ENCODE measurements at regions not wholly inside any gene's neighbourhood (a gene's known extent, or its start where the extent isn't known, plus 50 kb on each side); places are given as distances from the start of the nearest gene placed in this dataset.

DNA sequence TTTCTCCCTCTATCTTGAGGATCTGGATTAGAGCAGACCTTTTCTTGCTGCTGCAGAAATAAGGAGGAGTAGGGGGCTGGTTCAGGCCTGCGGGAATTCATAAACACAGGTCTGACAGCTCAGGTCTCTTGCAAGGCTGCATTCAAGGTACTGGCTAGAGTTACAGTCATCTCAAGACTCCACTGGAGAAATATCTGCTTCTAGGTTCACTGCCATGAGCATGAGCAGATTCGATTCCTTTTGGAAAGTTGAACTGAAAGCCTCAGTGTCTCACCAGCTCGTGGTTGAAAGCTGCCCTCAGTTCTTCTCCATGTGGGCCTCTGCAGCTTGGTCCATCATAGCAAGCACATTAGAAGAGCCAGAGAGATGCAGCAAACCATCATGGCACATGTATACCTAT is 124.4 kb upstream of the SETBP1 start:
- H3K4me2 ChIP-seq (ENCODE audit: low read depth, low read length, poor library complexity, severe bottlenecking): no peak overlapping the region
- no peak for TF ChIP-seq EZH2phosphoT487 (conservative IDR thresholded peaks at IDR 0.05; ENCODE audit: low read length)
- TF ChIP-seq, protein P1, sequence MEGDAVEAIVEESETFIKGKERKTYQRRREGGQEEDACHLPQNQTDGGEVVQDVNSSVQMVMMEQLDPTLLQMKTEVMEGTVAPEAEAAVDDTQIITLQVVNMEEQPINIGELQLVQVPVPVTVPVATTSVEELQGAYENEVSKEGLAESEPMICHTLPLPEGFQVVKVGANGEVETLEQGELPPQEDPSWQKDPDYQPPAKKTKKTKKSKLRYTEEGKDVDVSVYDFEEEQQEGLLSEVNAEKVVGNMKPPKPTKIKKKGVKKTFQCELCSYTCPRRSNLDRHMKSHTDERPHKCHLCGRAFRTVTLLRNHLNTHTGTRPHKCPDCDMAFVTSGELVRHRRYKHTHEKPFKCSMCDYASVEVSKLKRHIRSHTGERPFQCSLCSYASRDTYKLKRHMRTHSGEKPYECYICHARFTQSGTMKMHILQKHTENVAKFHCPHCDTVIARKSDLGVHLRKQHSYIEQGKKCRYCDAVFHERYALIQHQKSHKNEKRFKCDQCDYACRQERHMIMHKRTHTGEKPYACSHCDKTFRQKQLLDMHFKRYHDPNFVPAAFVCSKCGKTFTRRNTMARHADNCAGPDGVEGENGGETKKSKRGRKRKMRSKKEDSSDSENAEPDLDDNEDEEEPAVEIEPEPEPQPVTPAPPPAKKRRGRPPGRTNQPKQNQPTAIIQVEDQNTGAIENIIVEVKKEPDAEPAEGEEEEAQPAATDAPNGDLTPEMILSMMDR (IDR thresholded peaks at IDR 0.05; ENCODE audit: insufficient read depth, low read length, poor library complexity, severe bottlenecking): no peak
- no peaks in the 10 kb centered on the region for H3K27me3 ChIP-seq (ENCODE audit: low read length)
- no peak overlapping the region for H3K27ac ChIP-seq (ENCODE audit: low read depth, low read length)
- H3K9me3 ChIP-seq (ENCODE audit: insufficient read depth, low read length): no peaks in the 10 kb centered on the region
- no peaks in the 10 kb centered on the region for H4K20me1 ChIP-seq (ENCODE audit: low read depth, low read length)
- no peaks in the 10 kb centered on the region for H3K9me2 ChIP-seq (replicated peaks; ENCODE audit: insufficient read depth, low read length)
- H3K4me3 ChIP-seq (ENCODE audit: insufficient read depth, low read length, poor library complexity, severe bottlenecking): no peak overlapping the region
- H3F3A ChIP-seq (ENCODE audit: insufficient read depth): no peaks in the 10 kb centered on the region
- no peaks in the 10 kb centered on the region for H3K36me3 ChIP-seq (ENCODE audit: low read length)
- no peaks in the 10 kb centered on the region for H3K79me2 ChIP-seq (ENCODE audit: insufficient read depth, low read length)
- H2AFZ ChIP-seq (ENCODE audit: low read depth, low read length, severe bottlenecking): no peak overlapping the region
- H3K9ac ChIP-seq (ENCODE audit: low read length): no peak overlapping the region

DNA sequence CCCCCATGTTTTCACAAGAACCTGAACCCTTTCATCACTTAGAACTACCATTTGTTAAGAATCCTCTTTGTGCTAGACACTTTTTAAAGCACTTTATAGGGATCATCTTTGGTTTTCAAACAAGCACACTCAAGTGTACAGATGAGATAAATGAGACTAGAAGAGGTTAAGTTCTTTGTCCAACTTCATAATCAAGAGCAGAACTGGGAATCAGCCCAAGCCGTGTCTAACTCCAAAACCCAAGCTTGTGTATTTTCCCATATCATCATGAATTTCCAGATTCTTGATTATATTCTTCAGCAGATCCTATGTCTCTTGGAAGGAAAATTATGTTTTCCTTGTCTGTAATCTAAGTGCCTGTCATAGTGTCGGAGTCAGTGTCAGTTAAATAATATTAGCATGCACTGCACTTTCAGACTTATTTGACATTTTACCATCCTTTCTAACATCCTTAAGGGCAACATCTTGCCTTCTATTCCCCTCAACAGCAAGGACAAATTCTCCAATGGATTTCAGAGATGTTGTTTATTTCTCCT is 123.0 kb upstream of the SETBP1 start:
- no peaks in the 10 kb centered on the region for H3K79me2 ChIP-seq (ENCODE audit: insufficient read depth, low read length)
- H3K27ac ChIP-seq (ENCODE audit: low read depth, low read length): no peak overlapping the region
- H3F3A ChIP-seq (ENCODE audit: insufficient read depth): no peaks in the 10 kb centered on the region
- no peak overlapping the region for H3K4me2 ChIP-seq (ENCODE audit: low read depth, low read length, poor library complexity, severe bottlenecking)
- no peak overlapping the region for H3K9ac ChIP-seq (ENCODE audit: low read length)
- H3K27me3 ChIP-seq (ENCODE audit: low read length): no peaks in the 10 kb centered on the region
- H3K4me3 ChIP-seq (ENCODE audit: insufficient read depth, low read length, poor library complexity, severe bottlenecking): no peak overlapping the region
- no peak overlapping the region for H2AFZ ChIP-seq (ENCODE audit: low read depth, low read length, severe bottlenecking)
- no peaks in the 10 kb centered on the region for H3K9me3 ChIP-seq (ENCODE audit: insufficient read depth, low read length)
- TF ChIP-seq EZH2phosphoT487 (conservative IDR thresholded peaks at IDR 0.05; ENCODE audit: low read length): no peak
- TF ChIP-seq, protein P1 (IDR thresholded peaks at IDR 0.05; ENCODE audit: insufficient read depth, low read length, poor library complexity, severe bottlenecking): no peak
- no peaks in the 10 kb centered on the region for H4K20me1 ChIP-seq (ENCODE audit: low read depth, low read length)
- H3K36me3 ChIP-seq (ENCODE audit: low read length): no peaks in the 10 kb centered on the region
- H3K9me2 ChIP-seq (replicated peaks; ENCODE audit: insufficient read depth, low read length): no peaks in the 10 kb centered on the region

DNA sequence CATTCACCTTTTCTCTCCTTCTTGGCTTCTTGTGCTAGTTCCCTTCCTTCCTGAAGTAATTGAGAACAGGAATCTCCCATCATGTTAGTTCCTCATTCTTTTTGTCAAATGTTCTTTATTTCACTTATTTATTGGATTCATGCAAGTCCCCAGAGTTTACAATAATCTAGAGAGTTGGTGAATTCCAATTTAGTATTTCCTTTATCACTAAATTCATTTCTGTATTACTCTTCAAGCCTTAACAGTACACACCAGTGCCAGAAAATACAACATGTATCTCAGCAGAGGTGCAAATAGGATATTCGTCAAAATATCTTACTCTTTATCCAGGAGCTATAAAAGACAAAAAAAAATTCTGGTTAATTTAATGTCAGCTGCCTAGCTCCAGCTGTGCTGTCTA is 121.9 kb upstream of the SETBP1 start:
- no peaks in the 10 kb centered on the region for H3K36me3 ChIP-seq (ENCODE audit: low read length)
- no peaks in the 10 kb centered on the region for H4K20me1 ChIP-seq (ENCODE audit: low read depth, low read length)
- H3K27ac ChIP-seq (ENCODE audit: low read depth, low read length): no peak overlapping the region
- H3K4me2 ChIP-seq (ENCODE audit: low read depth, low read length, poor library complexity, severe bottlenecking): no peak overlapping the region
- H2AFZ ChIP-seq (ENCODE audit: low read depth, low read length, severe bottlenecking): no peak overlapping the region
- H3K9ac ChIP-seq (ENCODE audit: low read length): no peak overlapping the region
- no peaks in the 10 kb centered on the region for H3K27me3 ChIP-seq (ENCODE audit: low read length)
- no peak overlapping the region for H3K4me3 ChIP-seq (ENCODE audit: insufficient read depth, low read length, poor library complexity, severe bottlenecking)
- no peaks in the 10 kb centered on the region for H3F3A ChIP-seq (ENCODE audit: insufficient read depth)
- no peaks in the 10 kb centered on the region for H3K9me2 ChIP-seq (replicated peaks; ENCODE audit: insufficient read depth, low read length)
- TF ChIP-seq EZH2phosphoT487 (conservative IDR thresholded peaks at IDR 0.05; ENCODE audit: low read length): no peak
- TF ChIP-seq, protein P1 (IDR thresholded peaks at IDR 0.05; ENCODE audit: insufficient read depth, low read length, poor library complexity, severe bottlenecking): no peak
- no peaks in the 10 kb centered on the region for H3K9me3 ChIP-seq (ENCODE audit: insufficient read depth, low read length)
- H3K79me2 ChIP-seq (ENCODE audit: insufficient read depth, low read length): no peaks in the 10 kb centered on the region

All from SU-DHL-6 (cell line).